ENCODE measurements at regions not wholly inside any gene's neighbourhood (a gene's known extent, or its start where the extent isn't known, plus 50 kb on each side); places are given as distances from the start of the nearest gene placed in this dataset.

GRCh38 chr6:25107218-25107617 lies 171.5 kb upstream of the RIPOR2 start:
- no peaks in the 10 kb centered on the region for H3K23me2 ChIP-seq (ENCODE audit: insufficient read length, low read depth, low read length, poor library complexity, severe bottlenecking)
- H3K4me2 ChIP-seq (ENCODE audit: insufficient read depth, insufficient read length, low read length), result no peak overlapping the region
- no peak overlapping the region for H3K9ac ChIP-seq (ENCODE audit: extremely low read depth, insufficient read length, low read length)
- no peak overlapping the region for H2BK5ac ChIP-seq (ENCODE audit: insufficient read length, low read length)
- H3K4me3 Mint-ChIP-seq, result no peak overlapping the region
- H3K27ac Mint-ChIP-seq, result no peak overlapping the region
- H4K5ac ChIP-seq (ENCODE audit: insufficient read length, low read depth, low read length), result no peak overlapping the region
- H3K18ac ChIP-seq (ENCODE audit: insufficient read length, low read depth, low read length), result no peak overlapping the region
- H2AFZ ChIP-seq (ENCODE audit: low read length), result no peak overlapping the region
- H3K14ac ChIP-seq (ENCODE audit: insufficient read depth, low read length), result no peak overlapping the region
- H3K79me2 ChIP-seq (ENCODE audit: insufficient read depth, low read length), result no peaks in the 10 kb centered on the region
- no peaks in the 10 kb centered on the region for H3K27me3 Mint-ChIP-seq (ENCODE audit: low read depth)
- H4K20me1 ChIP-seq (ENCODE audit: control insufficient read depth, insufficient read depth, insufficient read length), result no peaks in the 10 kb centered on the region
- H3K9me3 ChIP-seq (ENCODE audit: control insufficient read depth, low read depth, low read length), result no peaks in the 10 kb centered on the region
- no peaks in the 10 kb centered on the region for H3K36me3 Mint-ChIP-seq (ENCODE audit: insufficient read depth in 1 of 3, low read depth in 3 of 3)
- H3K9me3 Mint-ChIP-seq, result no peaks in the 10 kb centered on the region
- H3K56ac ChIP-seq (ENCODE audit: insufficient read length, low read depth, low read length), result no peak overlapping the region
- no peak overlapping the region for H3K23ac ChIP-seq (ENCODE audit: insufficient read length, low read depth, low read length)
- no peak overlapping the region for H2BK20ac ChIP-seq (ENCODE audit: low read depth, low read length, poor library complexity, severe bottlenecking)
- no peak overlapping the region for H2BK12ac ChIP-seq (ENCODE audit: insufficient read length, low read depth, low read length)
- H3K79me1 ChIP-seq (ENCODE audit: insufficient read depth, low read depth, low read length, poor library complexity, severe bottlenecking), result no peaks in the 10 kb centered on the region
- H3K4ac ChIP-seq (ENCODE audit: low read depth, low read length), result no peak overlapping the region
- no peaks in the 10 kb centered on the region for H3K4me1 ChIP-seq (ENCODE audit: insufficient read depth, low read length)
- H3K27ac ChIP-seq (ENCODE audit: insufficient read length, low read depth, low read length), result no peak overlapping the region
- no peaks in the 10 kb centered on the region for H3K27me3 ChIP-seq (ENCODE audit: insufficient read depth, low read length)
- no CpG with 5 or more reads among the region's 2 CpGs for WGBS (ENCODE audit: extremely low coverage, insufficient read length, low lambda C conversion rate)
- H3T11ph ChIP-seq (ENCODE audit: low read length), result no peak overlapping the region
- no peak for DNase-seq
- peaks cover 2% of the 10 kb centered on the region in 2 experiments; a peak in 2 of 4 replicates for H3K4me1 Mint-ChIP-seq
- H2BK15ac ChIP-seq (ENCODE audit: low read depth, low read length), result no peak overlapping the region
- no peak overlapping the region for H4K91ac ChIP-seq (ENCODE audit: insufficient read length, low read depth, low read length)
- no peak overlapping the region for H2AK5ac ChIP-seq (ENCODE audit: insufficient read length, low read length)
- H2BK120ac ChIP-seq (ENCODE audit: low read depth, low read length, poor library complexity, severe bottlenecking), result no peak overlapping the region
- TF ChIP-seq, protein P1, sequence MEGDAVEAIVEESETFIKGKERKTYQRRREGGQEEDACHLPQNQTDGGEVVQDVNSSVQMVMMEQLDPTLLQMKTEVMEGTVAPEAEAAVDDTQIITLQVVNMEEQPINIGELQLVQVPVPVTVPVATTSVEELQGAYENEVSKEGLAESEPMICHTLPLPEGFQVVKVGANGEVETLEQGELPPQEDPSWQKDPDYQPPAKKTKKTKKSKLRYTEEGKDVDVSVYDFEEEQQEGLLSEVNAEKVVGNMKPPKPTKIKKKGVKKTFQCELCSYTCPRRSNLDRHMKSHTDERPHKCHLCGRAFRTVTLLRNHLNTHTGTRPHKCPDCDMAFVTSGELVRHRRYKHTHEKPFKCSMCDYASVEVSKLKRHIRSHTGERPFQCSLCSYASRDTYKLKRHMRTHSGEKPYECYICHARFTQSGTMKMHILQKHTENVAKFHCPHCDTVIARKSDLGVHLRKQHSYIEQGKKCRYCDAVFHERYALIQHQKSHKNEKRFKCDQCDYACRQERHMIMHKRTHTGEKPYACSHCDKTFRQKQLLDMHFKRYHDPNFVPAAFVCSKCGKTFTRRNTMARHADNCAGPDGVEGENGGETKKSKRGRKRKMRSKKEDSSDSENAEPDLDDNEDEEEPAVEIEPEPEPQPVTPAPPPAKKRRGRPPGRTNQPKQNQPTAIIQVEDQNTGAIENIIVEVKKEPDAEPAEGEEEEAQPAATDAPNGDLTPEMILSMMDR (conservative IDR thresholded peaks at IDR 0.05), result no peak
- H4K8ac ChIP-seq (replicated peaks; ENCODE audit: insufficient read length, low read depth, low read length), result no peak overlapping the region

Data from H9 (cell line).